Caco-2 (cell line): ENCODE measurements at regions not wholly inside any gene's neighbourhood (a gene's known extent, or its start where the extent isn't known, plus 50 kb on each side); places are given as distances from the start of the nearest gene placed in this dataset.

Experiments
- BruUV-seq: library from RNA; stranded (reverse); fragments of 400-500 nt; replicated peaks from 2 replicates; lab custom pipeline; 2021; lab: Mats Ljungman, UMichigan
- CTCF ChIA-PET: fragments of 300-600 bp; sonication (Branson Sonifier 250); formaldehyde crosslinking; loops from one replicate; lab custom pipeline; 2022; ENCODE audit warnings: antibody characterized with exemption; lab: Charles Lee
- POLR2A ChIA-PET: fragments of 300-600 bp; sonication (Branson Sonifier 250); formaldehyde crosslinking; loops from one replicate; lab custom pipeline; 2022; ENCODE audit warnings: antibody characterized with exemption; lab: Charles Lee
- DNase-seq, 2 experiments: peaks; one replicate each; pipeline versions ENCODE4 v3.0.0 to v3.0.0-alpha.2; 2020 to 2022
- H3K27me3 ChIP-seq: replicated peaks from 2 replicates; pipeline ENCODE4 v1.6.0; 2011; ENCODE audit warnings: low read length; ENCODE audit not compliant: control insufficient read depth, insufficient read depth
- H3K36me3 ChIP-seq: 2 replicates; pipeline ENCODE4 v1.5.1; 2011; ENCODE audit warnings: low read length; ENCODE audit not compliant: control insufficient read depth, insufficient read depth
- H3K4me1 ChIP-seq: fragments of 250-450 bp; sonication (Bioruptor Pico); 2 replicates; pipeline ENCODE4 v1.5.1; 2020; ENCODE audit warnings: mild to moderate bottlenecking
- H3K4me3 ChIP-seq: 2 replicates; pipeline ENCODE4 v1.5.1; 2011; ENCODE audit warnings: low read depth, mild to moderate bottlenecking, control low read depth, low read length
- H3K9me3 ChIP-seq: fragments of 250-450 bp; sonication (Bioruptor Pico); 2 replicates; pipeline ENCODE4 v1.5.1; 2020; ENCODE audit warnings: mild to moderate bottlenecking, moderate library complexity
- H3K27ac Mint-ChIP-seq: one replicate; pipeline ENCODE4 v1.8.0; 2022; ENCODE audit warnings: mixed read lengths; ENCODE audit not compliant: unreplicated experiment
- H3K27me3 Mint-ChIP-seq: one replicate; pipeline ENCODE4 v1.8.0; 2022; ENCODE audit warnings: mixed read lengths; ENCODE audit not compliant: insufficient read depth, unreplicated experiment
- H3K36me3 Mint-ChIP-seq: one replicate; pipeline ENCODE4 v1.8.0; 2022; ENCODE audit warnings: mild to moderate bottlenecking, mixed read lengths; ENCODE audit not compliant: insufficient read depth, unreplicated experiment
- H3K4me1 Mint-ChIP-seq: one replicate; pipeline ENCODE4 v1.8.0; 2022; ENCODE audit warnings: low read depth, mixed read lengths; ENCODE audit not compliant: unreplicated experiment
- H3K4me3 Mint-ChIP-seq: one replicate; pipeline ENCODE4 v1.8.0; 2022; ENCODE audit warnings: mild to moderate bottlenecking, moderate library complexity, mixed read lengths; ENCODE audit not compliant: unreplicated experiment
- H3K9me3 Mint-ChIP-seq: one replicate; pipeline ENCODE4 v1.8.0; 2022; ENCODE audit warnings: mixed read lengths; ENCODE audit not compliant: unreplicated experiment
- intact Hi-C: fragments of 100-400 bp; cut with micrococcal nuclease; formaldehyde crosslinking; loops from one replicate; pipeline ENCODE4 v1.10.0; 2022; ENCODE audit not compliant: unreplicated experiment
- TF ChIP-seq, protein P1 (sequence below), 2 experiments: fragments of 200-600 bp in 1 of 2; IDR thresholded peaks; 1 replicate in 1 of 2; 2 replicates in 1 of 2; pipeline versions ENCODE4 v1.5.1 to v1.8.0; 2011 to 2022; ENCODE audit warnings: antibody characterized with exemption in 1 of 2, control low read depth in 1 of 2, inconsistent platforms in 1 of 2, low read depth in 1 of 2, low read length in 1 of 2, mild to moderate bottlenecking in 1 of 2, moderate library complexity in 1 of 2; ENCODE audit not compliant: insufficient read depth in 1 of 2, severe bottlenecking in 1 of 2, unreplicated experiment in 1 of 2

DNA sequence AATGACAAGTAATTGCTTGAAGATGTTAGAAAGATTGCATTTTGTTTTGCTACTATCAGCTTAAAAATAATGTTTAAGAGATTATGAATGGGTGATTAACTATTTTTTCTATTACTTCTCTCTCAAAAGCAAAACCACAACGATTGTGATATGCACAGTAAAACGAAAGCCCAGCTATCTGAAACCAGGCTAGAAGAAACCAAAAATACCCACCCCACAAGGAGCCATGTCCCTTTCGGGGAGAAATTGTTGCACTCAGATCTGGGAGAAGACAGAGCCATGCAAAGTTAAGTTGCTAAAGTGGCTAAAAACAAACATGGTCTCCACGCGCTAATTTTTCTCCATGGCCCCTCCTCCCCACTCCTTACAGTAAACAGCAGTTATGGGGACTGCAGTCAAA lies 173.6 kb downstream of the RPS24 start:
- BruUV-seq = no TSS peak
- no peak overlapping the region for H3K27ac Mint-ChIP-seq
- TF ChIP-seq, protein P1, sequence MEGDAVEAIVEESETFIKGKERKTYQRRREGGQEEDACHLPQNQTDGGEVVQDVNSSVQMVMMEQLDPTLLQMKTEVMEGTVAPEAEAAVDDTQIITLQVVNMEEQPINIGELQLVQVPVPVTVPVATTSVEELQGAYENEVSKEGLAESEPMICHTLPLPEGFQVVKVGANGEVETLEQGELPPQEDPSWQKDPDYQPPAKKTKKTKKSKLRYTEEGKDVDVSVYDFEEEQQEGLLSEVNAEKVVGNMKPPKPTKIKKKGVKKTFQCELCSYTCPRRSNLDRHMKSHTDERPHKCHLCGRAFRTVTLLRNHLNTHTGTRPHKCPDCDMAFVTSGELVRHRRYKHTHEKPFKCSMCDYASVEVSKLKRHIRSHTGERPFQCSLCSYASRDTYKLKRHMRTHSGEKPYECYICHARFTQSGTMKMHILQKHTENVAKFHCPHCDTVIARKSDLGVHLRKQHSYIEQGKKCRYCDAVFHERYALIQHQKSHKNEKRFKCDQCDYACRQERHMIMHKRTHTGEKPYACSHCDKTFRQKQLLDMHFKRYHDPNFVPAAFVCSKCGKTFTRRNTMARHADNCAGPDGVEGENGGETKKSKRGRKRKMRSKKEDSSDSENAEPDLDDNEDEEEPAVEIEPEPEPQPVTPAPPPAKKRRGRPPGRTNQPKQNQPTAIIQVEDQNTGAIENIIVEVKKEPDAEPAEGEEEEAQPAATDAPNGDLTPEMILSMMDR (IDR thresholded peaks at IDR 0.05; ENCODE audit: insufficient read depth in 1 of 2, low read depth in 1 of 2, low read length in 1 of 2, severe bottlenecking in 1 of 2, unreplicated experiment in 1 of 2) = no peak
- H3K4me3 Mint-ChIP-seq = no peak overlapping the region
- H3K4me3 ChIP-seq = no peak overlapping the region
- no peaks in the 10 kb centered on the region for H3K4me1 Mint-ChIP-seq
- no peaks in the 10 kb centered on the region for H3K27me3 Mint-ChIP-seq
- H3K9me3 Mint-ChIP-seq = no peaks in the 10 kb centered on the region
- CTCF ChIA-PET = no interaction called here
- H3K36me3 Mint-ChIP-seq = no peaks in the 10 kb centered on the region
- no peaks in the 10 kb centered on the region for H3K9me3 ChIP-seq
- POLR2A ChIA-PET = no interaction called here
- H3K4me1 ChIP-seq = no peaks in the 10 kb centered on the region
- intact Hi-C loops = no loop called here
- no peaks in the 10 kb centered on the region; the same call in 1 of the 2 replicates for H3K27me3 ChIP-seq
- H3K36me3 ChIP-seq = no peaks in the 10 kb centered on the region
- DNase-seq = no peak

DNA sequence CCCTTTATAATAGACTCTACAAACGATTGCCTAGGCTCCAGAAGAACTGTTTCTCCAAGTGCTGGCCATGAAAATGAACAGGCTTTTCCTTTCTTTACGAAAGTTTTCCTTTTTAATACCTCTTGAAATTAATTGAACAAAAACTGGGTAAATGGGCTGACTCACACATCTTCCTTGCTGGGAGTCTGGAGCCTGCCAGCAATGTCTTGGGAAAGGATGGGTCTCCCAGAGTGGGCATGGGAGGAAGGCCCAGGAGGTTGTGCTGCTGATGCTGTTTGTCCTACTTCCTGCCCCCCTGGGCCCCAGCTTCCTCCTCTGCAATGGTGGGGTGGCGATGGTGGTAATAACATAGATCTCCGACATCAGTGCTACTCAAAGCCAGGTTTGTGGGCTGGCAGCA lies 174.1 kb downstream of the RPS24 start:
- POLR2A ChIA-PET = no interaction called here
- no peak for DNase-seq
- CTCF ChIA-PET = no interaction called here

DNA sequence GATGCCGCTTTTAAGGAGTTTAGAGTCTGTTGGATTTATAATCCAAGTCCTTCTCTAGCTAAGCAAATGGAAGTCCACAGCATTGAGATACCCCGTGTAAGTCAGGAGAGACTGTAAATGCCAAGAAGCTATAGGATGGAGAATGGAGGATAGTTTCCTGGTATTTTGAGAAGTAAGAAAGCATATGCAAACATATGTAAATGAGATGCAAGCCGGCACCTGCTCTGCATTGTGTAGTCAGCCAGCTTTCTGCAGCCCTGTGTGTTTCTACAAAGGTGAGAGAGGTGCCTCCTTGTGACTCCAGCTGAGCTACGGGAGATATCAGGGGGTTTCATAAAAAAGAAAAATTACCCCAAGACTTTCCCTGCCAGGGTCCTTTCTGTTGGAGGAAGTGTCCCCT lies 176.3 kb downstream of the RPS24 start:
- H3K4me1 Mint-ChIP-seq = no peaks in the 10 kb centered on the region
- H3K36me3 Mint-ChIP-seq = no peaks in the 10 kb centered on the region
- BruUV-seq = no TSS peak
- H3K9me3 Mint-ChIP-seq = no peaks in the 10 kb centered on the region
- no peak overlapping the region for H3K4me3 Mint-ChIP-seq
- CTCF ChIA-PET = no interaction called here
- H3K36me3 ChIP-seq = no peaks in the 10 kb centered on the region
- no peak for DNase-seq
- no peaks in the 10 kb centered on the region for H3K9me3 ChIP-seq
- H3K27me3 ChIP-seq = no peaks in the 10 kb centered on the region; the same call in 1 of the 2 replicates
- intact Hi-C loops = loop anchor here (2.0 to 5.0 kb wide), 2 partner anchors 765 to 862 kb away; no protein-coding TSS in a partner anchor
- POLR2A ChIA-PET = no interaction called here
- no peak overlapping the region for H3K4me3 ChIP-seq
- no peak overlapping the region for H3K27ac Mint-ChIP-seq
- TF ChIP-seq, protein P1 (IDR thresholded peaks at IDR 0.05; ENCODE audit: insufficient read depth in 1 of 2, low read depth in 1 of 2, low read length in 1 of 2, severe bottlenecking in 1 of 2, unreplicated experiment in 1 of 2) = no peak
- H3K27me3 Mint-ChIP-seq = no peaks in the 10 kb centered on the region
- H3K4me1 ChIP-seq = no peaks in the 10 kb centered on the region

More for the DNA sequence above, 174.1 kb downstream of the RPS24 start:
- H3K27me3 Mint-ChIP-seq = no peaks in the 10 kb centered on the region
- Histone ChIP-seq H3K36me3 (no peaks in the 10 kb centered on the region), H3K4me3 (no peak overlapping the region), H3K27me3 (no peaks in the 10 kb centered on the region; the same call in 1 of the 2 replicates), H3K9me3 (no peaks in the 10 kb centered on the region), H3K4me1 (no peaks in the 10 kb centered on the region)
- H3K4me3 Mint-ChIP-seq = no peak overlapping the region
- BruUV-seq = no TSS peak
- TF ChIP-seq, protein P1 (IDR thresholded peaks at IDR 0.05; ENCODE audit: insufficient read depth in 1 of 2, low read depth in 1 of 2, low read length in 1 of 2, severe bottlenecking in 1 of 2, unreplicated experiment in 1 of 2) = no peak
- H3K27ac Mint-ChIP-seq = no peak overlapping the region
- H3K36me3 Mint-ChIP-seq = no peaks in the 10 kb centered on the region
- H3K4me1 Mint-ChIP-seq = no peaks in the 10 kb centered on the region
- no peaks in the 10 kb centered on the region for H3K9me3 Mint-ChIP-seq
- intact Hi-C loops = no loop called here
